Epidermal melanocyte (primary cell): ENCODE measurements at regions not wholly inside any gene's neighbourhood (a gene's known extent, or its start where the extent isn't known, plus 50 kb on each side); places are given as distances from the start of the nearest gene placed in this dataset.
A peak's percentile ranks its signal among the peaks of the same experiment; 100 is the strongest.
"Not testable (repeated sequence)": the region's sequence is repeated elsewhere in the genome, so short reads cannot be mapped to it uniquely, and the experiment has no call there.

Experiments used
- DNase-seq: peaks from one replicate; pipeline ENCODE4 v3.0.0; 2011; ENCODE audit warnings: low spot score; ENCODE audit not compliant: insufficient read length

DNA sequence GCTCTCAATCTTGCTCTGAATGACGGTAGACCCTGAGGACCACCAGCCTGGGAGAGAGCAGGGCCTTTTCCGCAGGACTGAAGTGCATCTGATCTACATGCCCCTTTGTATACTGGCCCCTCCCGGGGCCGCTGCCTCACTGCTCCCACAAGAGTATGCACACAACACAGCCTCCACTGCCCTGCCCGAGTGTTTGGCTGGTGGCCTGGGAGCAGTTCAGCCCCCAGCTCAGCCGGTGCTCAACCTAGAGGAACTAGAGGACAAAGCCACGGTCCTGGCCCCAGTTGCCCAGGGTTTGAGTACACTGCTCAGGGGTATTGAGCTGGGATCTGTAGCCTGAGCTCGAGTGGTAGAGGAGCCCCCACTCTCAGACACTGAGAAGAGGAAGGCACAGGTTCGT, 118.9 kb upstream of the CAB39 start:
- no peak for DNase-seq

DNA sequence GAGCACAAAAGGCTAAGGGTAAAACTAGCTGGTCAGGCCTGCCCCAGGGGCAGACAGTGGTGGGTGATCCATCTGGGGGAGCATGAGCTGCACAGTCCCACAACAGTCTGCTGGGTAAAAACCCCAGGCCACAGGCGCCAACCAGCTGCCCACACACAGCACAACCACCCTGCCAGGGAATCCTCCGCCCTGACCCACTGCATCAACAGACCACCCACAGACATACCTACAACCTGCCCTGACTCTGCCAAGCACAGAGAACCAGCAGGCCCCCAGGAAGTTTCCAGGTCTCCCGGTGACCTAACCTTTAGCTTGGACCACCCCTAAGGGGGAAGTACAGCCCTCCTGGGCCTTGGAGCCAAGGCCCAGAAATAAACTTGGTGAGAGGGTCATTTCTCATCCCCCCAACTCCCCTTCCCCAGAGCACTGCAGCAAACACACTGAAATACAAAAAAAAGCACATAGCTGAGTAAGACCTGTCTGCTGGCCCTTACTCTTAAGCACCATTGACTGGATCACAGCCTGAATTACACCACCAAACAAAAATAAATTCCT, 118.3 kb upstream of the CAB39 start:
- DNase-seq: no peak

DNA sequence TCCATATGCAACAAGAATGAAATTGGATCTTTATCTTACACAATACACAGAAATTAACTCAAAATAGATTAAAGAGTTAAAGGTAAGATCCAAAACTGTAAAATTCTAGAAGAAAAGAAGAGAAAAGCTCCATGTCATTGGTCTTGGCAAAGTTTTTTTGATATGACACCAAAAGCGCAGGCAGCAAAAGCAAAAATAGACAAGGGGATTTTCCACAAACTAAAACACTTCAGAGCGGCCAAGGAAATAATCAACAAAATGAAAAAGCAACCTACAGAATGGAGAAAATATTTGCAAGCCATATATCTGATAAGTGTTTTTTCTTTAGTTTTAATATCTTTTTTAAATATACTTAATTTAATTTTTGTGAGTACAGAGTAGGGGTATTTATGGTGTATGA, 112.8 kb upstream of the CAB39 start:
- no peak for DNase-seq

DNA sequence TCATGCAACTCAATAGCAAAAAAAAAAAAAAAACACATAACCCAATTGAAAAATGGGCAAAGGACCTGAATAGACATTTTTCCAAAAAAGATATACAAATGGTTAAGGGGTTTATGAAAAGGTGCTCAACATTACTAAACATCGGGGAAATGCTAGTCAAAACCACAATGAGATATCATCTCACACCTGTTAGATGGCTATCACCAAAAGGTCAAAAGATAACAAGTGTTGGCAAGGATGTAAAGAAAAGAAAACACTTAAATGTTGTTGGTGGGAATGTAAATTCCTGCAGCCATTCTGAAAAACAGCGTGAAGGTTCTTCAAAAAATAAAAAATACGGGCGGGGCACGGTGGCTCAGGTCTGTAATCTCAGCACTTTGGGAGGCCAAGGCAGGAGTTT, 112.4 kb upstream of the CAB39 start:
- no peak for DNase-seq

DNA sequence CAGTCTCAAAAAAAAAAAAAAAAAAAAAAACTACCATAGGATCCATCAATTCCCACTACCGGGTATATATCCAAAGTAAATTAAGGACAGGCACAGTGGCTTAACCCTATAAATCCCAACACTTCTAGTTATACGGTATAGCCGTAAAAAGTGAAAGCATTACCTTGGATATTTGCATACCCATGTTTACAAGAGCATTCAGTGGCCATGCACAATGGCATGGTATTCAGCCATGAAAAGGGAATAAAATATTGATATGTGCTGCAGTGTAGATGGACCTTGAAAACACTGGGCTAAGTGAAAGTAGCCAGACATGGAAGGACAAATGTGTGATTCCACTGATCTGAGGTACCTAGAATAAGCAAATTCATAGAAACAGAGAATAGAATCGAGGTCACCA, 111.8 kb upstream of the CAB39 start:
- DNase-seq: no peak

DNA sequence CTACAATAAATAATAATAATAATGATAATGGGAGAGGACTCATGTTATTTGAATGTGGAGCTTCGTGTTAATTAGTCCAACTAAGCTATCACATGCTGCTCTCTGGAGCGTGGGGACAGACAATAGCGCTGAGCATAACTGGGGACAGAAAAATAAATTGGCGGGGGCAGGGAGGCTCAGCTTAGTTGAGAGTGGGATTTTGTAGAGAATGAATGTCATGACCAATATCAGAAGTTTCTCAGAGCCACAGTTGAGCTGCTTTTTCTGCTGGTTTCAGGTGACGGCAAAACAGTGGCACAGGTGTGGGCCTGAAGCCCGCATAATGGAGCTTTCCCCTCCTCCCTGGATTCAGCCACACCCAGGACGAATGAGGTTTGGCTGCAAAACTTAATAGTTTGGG, 111.1 kb upstream of the CAB39 start:
- DNase-seq: no peak

DNA sequence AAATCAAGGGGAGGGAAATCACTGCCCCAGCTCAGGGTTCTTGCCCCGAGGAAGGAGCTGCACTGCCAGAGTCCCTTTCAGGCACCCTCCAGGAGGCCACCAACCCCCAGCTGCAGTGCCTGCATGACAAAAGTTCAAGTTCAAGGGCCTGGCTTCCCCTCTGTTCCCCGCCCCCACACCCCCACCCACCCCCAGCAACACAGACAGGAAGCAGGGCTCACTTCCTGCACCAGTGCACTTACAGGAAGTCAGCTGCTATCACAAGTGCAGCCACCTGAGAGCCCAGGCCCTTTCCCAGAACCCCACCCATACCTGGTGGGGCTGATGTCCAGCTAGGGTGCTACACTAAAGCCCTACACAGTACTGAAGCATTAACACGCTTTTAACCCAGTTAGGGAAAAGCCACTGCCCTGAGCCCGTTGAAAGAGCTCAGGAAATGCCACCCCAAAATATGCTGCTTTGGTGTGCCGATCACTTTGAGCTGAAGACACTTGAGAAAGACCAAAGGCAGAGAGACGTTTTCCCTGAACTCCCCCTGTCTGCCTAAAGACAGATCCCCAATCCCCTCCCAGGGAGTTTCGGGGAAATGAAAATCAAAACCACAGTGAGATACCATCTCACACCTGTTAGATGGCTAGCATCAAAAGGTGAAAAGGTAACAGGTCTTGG, 109.9 kb upstream of the CAB39 start:
- DNase-seq: no peak

DNA sequence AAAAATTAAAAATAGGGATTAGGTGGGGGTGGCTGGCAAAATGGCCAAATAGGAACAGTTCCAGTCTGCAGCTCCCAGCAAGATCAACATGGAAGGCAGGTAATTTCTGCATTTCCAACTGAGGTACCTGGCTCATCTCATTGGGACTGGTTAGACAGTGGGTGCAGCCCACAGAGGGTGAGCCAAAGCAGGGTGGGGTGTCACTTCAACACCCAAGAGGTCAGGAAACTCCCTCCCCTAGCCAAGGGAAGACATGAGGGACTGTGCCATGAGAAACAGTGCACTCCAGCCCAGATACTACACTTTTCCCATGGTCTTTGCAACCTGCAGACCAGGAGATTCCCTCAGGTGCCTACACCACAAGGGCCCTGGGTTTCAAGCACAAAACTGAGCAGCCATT, 109.3 kb upstream of the CAB39 start:
- DNase-seq: not testable (repeated sequence)

DNA sequence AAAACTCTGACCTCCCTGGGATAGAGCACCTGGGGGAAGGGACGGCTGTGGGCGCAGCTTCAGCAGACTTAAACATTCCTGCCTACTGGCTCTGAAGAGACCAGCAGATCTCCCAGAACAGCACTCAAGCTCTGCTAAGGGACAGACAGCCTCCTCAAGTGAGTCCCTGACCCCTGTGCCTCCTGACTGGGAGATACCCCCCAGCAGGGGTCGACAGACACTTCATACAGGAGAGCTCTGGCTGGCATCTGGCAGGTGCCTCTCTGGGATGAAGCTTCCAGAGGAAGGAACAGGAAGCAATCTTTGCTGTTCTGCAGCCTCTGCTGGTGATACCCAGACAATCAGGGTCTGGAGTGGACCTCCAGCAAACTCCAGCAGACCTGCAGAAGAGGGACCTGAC, 108.5 kb upstream of the CAB39 start:
- DNase-seq: not testable (repeated sequence)

DNA sequence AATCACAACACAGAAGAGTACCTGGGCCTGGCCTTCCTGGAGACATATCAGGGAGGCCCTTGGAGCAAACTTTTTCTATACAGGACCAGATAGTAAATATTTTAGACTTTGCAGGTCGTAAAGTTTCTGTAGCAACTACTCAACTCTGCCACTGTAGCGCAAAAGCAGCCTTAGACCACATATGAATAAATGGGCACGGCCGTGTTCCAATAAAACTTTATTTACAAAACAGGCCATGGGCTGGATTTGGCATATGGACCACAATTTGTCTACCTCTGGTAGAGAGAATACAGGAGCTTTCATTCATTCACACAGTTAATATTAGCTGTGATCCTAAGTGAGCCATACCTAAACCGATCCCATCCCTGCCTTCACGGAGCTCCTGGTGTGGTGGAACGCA, 98.6 kb upstream of the CAB39 start:
- no peak for DNase-seq

DNA sequence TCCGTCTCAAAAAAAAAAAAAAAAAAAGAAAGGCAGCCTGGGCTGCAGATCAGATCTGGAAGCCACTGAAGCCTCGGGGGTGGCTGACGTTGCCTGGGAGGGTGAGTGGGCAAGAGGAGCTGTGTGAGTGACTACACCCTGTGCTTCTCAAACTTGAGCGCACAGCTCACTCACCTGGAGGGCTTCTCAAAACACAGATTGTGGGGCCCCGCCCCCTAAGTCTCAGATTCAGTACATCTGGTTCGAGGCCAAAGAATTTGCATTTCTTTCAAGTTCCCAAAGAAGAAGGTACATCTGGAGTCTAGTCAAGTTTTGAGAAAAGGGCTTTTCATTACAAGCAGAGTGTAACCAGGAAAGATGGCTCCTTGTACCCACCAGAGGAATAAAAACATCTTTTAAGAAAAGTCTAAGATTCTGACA, 97.7 kb upstream of the CAB39 start:
- DNase-seq: no peak

DNA sequence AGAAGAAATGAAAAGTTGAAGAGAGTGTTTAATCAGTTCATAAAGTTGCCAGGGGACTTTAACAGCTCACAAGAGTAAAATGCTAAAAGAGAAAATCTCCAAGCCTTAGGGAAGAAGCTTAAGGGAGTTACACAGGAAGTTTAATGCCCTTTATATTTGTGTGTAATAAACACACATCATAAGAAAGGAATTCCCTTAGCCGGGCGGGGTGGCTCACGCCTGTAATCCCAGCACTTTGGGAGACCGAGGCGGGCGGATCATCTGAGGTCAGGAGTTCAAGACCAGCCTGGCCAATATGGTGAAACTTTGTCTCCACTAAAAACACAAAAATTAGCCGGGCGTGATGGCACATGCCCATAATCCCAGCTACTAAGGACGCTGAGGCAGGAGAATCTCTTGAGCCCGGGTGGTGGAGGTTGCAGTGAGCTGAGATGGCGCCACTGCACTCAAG, 95.4 kb upstream of the CAB39 start:
- DNase-seq: peak; percentile 23

DNA sequence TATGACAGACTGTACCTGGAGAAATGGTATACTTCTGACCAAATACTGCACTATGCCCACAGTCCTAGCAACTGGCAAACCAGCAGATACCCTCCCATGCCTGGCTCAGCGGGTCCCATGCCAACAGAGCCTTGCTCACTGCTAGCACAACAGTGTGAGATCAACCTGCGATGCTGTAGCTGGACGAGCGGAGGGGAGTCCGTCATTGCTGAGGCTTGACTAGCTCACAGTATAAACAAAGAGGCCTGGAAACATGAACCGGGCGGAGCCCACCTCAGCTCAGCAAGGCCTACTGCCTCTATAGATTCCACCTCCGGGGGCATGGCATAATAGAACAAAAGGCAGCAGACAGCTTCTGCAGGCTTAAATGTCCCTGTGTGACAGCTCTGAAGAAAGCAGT, 93.2 kb upstream of the CAB39 start:
- no peak for DNase-seq

DNA sequence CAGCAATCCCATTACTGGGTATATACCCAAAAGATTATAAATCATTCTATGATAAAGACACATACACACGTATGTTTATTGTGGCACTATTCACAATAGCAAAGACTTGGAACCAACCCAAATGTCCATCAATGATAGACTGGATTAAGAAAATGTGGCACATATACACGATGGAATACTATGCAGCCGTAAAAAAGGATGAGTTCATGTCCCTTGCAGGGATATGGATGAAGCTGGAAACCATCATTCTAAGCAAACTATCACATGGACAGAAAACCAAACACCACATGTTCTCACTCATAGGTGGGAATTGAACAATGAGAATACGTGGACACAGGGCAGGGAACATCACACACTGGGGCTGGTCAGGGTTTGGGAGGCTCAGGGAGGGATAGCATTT, 87.4 kb upstream of the CAB39 start:
- DNase-seq: not testable (repeated sequence)

DNA sequence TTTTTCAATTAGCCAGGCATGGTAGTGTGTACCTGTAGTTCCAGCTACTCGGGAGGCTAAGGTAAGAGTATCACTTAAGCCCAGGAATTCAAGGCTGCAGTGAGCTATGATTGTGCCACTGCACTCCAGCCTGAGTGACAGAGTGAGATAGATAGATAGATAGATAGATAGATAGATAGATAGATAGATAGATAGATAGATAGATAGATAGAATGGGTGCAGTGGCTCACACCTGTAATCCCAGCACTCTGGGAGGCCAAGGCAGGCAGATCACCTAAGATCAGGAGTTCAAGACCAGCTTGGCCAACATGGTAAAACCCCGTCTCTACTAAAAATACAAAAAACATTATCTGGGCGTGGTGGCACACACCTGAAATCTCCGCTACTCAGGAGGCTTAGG, 85.6 kb upstream of the CAB39 start:
- not testable (repeated sequence) for DNase-seq

DNA sequence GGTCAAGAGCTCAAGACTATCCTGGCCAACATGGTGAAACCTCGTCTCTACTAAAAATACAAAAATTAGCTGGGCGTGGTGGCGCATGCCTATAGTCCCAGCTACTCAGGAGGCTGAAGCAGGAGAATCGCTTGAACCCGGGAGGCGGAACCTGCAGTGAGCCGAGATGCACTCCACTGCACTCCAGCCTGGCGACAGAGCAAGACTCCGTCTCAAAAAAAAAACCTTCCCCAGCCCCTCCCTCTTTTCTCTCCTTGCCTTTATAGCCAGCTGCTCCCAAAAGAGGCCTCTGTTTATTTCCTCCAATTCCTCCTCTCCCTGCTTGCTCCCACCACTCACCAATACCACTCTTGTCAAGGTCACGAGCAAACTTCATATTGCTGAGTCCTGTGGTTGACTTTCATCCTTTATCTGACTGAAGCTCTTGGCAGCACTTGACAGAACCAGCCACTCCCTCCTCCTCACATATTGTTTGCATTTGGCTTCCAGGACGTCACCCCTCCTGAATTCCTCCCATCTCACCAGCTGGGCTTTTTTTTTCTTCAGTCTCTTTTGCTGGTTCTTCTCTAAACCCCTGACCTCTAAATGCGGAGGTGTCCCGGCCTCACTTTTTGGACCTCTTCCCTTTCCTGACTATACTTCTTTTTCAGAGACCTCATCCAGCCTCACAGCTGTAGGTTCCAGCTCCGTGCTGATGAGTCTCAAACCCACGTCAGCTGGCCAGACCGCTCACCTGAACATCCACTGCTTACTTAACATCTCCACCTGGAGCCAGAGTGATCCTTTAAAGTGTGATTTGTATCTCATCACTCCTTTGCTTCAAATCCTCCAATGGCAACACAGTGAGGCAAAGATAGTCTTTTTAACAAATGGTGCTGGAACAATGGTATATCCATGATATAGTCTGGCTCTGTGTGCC, 84.6 kb upstream of the CAB39 start:
- DNase-seq: no peak

DNA sequence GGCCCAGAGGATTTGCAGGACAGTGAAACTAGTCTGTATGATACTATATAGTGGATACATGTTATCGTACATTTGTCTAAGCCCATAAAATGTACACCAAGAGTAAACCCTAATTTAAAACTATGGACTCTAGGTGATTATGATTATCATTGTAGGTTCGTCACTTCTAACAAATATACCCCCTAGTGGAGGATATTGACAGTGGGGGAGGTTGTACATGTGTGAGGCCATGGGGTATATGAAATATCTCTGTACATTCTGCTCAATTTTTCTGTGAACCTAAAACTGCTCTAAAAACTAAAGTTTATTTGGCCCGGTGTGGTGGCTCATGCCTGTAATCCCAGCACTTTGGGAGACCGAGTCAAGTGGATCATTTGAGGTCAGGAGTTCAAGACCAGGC, 81.2 kb upstream of the CAB39 start:
- DNase-seq: no peak

DNA sequence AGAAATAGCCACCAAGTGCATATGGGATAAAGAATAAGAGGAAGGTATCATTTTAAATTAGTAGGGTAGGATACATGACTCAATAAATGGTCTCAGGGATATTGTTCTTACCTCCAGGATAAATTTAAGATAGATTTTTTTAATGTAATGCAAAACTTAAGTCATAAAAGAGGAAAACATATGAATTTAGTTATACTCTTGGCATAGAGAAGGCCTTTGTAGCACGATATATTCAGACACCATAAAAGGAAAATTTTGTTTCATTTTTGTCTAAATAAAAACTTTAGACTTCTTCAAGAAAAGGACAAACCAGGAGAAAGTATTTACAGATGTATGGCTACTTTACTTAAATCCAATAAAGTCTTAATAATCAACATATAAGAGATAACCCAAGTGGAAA, 78.5 kb upstream of the CAB39 start:
- DNase-seq: no peak

DNA sequence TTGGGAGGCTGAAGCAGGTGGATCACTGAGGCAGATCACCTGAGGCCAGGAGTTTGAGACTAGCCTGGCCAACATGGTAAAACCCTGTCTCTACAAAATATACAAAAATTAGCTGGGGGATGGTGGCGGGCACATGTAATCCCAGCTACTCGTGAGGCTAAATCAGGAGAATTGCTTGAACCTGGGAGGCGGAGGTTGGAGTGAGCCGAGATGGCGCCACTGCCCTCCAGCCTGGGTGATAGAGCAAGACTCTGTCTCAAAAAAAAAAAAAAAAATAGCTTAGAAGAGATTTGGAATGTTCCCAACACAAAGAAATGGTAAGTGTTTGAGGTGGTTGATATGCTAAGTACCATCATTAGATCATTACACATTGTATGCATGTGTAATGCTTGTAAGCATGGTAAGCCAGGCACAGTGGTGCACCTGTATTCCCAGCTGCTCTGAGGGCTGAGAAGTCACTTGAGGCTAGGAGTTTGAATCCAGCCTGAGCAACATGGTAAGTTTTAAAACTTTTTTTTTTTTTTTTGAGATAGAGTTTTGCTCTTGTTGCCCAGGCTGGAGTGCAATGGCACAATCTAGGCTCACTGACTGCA, 77.8 kb upstream of the CAB39 start:
- not testable (repeated sequence) for DNase-seq

DNA sequence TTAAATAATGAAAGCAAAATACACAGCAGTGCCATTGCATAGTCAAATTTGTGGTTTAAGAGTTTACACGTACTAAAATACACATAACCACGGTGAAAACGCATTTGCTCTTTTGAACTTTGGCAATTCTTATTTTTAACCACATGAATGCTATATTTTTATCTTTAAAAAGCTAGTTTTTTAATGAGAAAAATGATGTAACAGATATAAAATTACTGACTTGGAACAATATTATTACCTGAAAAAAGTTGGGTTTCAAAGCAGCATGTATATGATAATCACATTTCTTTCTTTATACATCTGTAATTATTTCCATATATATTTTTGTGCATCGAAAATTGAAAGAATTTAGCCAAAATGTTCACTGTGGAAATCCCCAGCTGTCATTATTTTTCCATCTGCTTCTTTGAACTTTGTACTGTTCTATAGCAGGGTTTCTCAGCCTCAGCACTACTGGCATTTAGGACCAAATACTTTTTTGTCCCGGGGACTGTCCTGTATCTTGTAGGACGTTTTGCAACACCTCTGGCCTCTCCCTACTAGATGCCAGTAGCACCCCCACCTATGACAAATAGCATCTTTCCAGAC, 75.9 kb upstream of the CAB39 start:
- no peak for DNase-seq

DNA sequence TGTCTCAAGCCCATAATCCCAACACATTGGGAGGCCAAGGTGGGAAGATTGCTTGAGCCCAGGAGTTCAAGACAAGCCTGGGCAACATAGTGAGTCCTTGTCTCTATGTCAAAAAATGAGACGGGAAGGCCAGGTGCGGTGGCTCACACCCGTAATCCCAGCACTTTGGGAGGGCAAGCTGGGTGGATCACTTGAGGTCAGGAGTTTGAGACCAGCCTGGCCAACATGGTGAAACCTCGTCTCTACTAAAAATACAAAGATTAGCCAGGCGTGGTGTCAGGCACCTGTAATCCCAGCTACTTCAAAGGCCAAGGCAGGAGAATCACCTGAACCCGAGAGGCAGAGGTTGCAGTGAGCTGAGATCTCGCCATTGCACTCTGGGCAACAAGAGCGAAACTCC, 75.2 kb upstream of the CAB39 start:
- not testable (repeated sequence) for DNase-seq

DNA sequence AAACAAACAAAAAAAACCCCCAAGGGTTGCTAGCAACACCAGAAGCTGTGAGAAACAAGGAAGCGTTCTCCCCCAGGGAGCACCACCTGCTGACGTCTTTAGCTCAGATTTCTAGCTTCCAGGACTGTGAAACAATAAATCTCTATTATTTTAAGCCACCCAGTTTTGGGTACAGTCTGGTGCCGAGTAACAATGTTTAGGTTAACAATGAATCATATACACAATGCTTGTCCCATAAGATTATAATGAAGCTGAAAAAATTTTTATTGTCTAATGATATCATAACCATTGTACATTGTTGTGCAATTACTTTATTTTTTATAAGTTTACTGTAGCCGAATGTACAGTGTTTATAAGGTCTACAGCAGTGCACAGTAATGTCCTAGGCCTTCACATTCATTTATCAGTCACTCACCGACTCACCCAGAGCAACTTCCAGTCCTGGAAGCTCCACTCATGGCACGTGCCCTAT, 72.1 kb upstream of the CAB39 start:
- DNase-seq: no peak
